NB4 (cell line): ENCODE measurements at regions not wholly inside any gene's neighbourhood (a gene's known extent, or its start where the extent isn't known, plus 50 kb on each side); places are given as distances from the start of the nearest gene placed in this dataset.

Experiments used
- MYC ChIP-seq: IDR thresholded peaks from 2 replicates; pipeline ENCODE4 v1.6.1; 2011; ENCODE audit warnings: low read depth, low read length
- POLR2A ChIP-seq: IDR thresholded peaks from 2 replicates; pipeline ENCODE4 v1.6.1; 2011; ENCODE audit warnings: mild to moderate bottlenecking; ENCODE audit not compliant: insufficient read length; ENCODE audit errors: extremely low read depth
- TF ChIP-seq, protein P1 (sequence below): IDR thresholded peaks from one replicate; pipeline ENCODE4 v1.5.1; 2012; ENCODE audit warnings: low read depth, low read length

- TF ChIP-seq, protein P1, sequence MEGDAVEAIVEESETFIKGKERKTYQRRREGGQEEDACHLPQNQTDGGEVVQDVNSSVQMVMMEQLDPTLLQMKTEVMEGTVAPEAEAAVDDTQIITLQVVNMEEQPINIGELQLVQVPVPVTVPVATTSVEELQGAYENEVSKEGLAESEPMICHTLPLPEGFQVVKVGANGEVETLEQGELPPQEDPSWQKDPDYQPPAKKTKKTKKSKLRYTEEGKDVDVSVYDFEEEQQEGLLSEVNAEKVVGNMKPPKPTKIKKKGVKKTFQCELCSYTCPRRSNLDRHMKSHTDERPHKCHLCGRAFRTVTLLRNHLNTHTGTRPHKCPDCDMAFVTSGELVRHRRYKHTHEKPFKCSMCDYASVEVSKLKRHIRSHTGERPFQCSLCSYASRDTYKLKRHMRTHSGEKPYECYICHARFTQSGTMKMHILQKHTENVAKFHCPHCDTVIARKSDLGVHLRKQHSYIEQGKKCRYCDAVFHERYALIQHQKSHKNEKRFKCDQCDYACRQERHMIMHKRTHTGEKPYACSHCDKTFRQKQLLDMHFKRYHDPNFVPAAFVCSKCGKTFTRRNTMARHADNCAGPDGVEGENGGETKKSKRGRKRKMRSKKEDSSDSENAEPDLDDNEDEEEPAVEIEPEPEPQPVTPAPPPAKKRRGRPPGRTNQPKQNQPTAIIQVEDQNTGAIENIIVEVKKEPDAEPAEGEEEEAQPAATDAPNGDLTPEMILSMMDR: no peak
- TF ChIP-seq POLR2A (no peak), MYC (no peak)
Measured at GRCh38 chr2:117123362-117123761, 691.1 kb upstream of the DDX18 start.
